Stomach (tissue), 4 donors: ENCODE measurements at regions not wholly inside any gene's neighbourhood (a gene's known extent, or its start where the extent isn't known, plus 50 kb on each side); places are given as distances from the start of the nearest gene placed in this dataset.

Experiments
- CTCF ChIP-seq, 7 experiments: fragments of 450-650 bp in 4 of 7; fragments of 200-600 bp in 3 of 7; sonication (generic) in 3 of 7; IDR thresholded peaks; one replicate each; pipeline ENCODE4 v1.5.1; 2016 to 2019; ENCODE audit warnings: antibody characterized with exemption in 7 of 7, control low read depth in 2 of 7, mild to moderate bottlenecking in 1 of 7
- EP300 ChIP-seq: sonication (generic); formaldehyde crosslinking; IDR thresholded peaks from one replicate; pipeline ENCODE4 v1.6.1; 2017; ENCODE audit warnings: antibody characterized with exemption
- POLR2A ChIP-seq, 4 donors: fragments of 450-650 bp; IDR thresholded peaks; one replicate each; pipeline ENCODE4 v1.6.1; 2016; ENCODE audit warnings: antibody characterized with exemption in 4 of 4, control low read depth in 2 of 4, mild to moderate bottlenecking in 1 of 4, moderate library complexity in 1 of 4
- POLR2AphosphoS5 ChIP-seq, 3 donors: sonication (generic); formaldehyde crosslinking; IDR thresholded peaks; one replicate each; pipeline ENCODE4 v1.6.1; 2016; ENCODE audit warnings: antibody characterized with exemption in 3 of 3

GRCh38 chr15:81540909-81541308 is 166.9 kb upstream of the TMC3 start:
- no peak for TF ChIP-seq CTCF (IDR thresholded peaks at IDR 0.05)
- no peak for TF ChIP-seq POLR2AphosphoS5 (IDR thresholded peaks at IDR 0.05)
- TF ChIP-seq EP300, result no peak
- TF ChIP-seq POLR2A (IDR thresholded peaks at IDR 0.05), result no peak
